Caco-2 (cell line): ENCODE measurements at regions not wholly inside any gene's neighbourhood (a gene's known extent, or its start where the extent isn't known, plus 50 kb on each side); places are given as distances from the start of the nearest gene placed in this dataset.

ENCODE experiments used
- BruUV-seq: library from RNA; stranded (reverse); fragments of 400-500 nt; replicated peaks from 2 replicates; lab custom pipeline; 2021; lab: Mats Ljungman, UMichigan
- CTCF ChIA-PET: fragments of 300-600 bp; sonication (Branson Sonifier 250); formaldehyde crosslinking; loops from one replicate; lab custom pipeline; 2022; ENCODE audit warnings: antibody characterized with exemption; lab: Charles Lee
- POLR2A ChIA-PET: fragments of 300-600 bp; sonication (Branson Sonifier 250); formaldehyde crosslinking; loops from one replicate; lab custom pipeline; 2022; ENCODE audit warnings: antibody characterized with exemption; lab: Charles Lee
- DNase-seq, 2 experiments: peaks; one replicate each; pipeline versions ENCODE4 v3.0.0 to v3.0.0-alpha.2; 2020 to 2022
- H3K27me3 ChIP-seq: replicated peaks from 2 replicates; pipeline ENCODE4 v1.6.0; 2011; ENCODE audit warnings: low read length; ENCODE audit not compliant: control insufficient read depth, insufficient read depth
- H3K36me3 ChIP-seq: 2 replicates; pipeline ENCODE4 v1.5.1; 2011; ENCODE audit warnings: low read length; ENCODE audit not compliant: control insufficient read depth, insufficient read depth
- H3K4me1 ChIP-seq: fragments of 250-450 bp; sonication (Bioruptor Pico); 2 replicates; pipeline ENCODE4 v1.5.1; 2020; ENCODE audit warnings: mild to moderate bottlenecking
- H3K4me3 ChIP-seq: 2 replicates; pipeline ENCODE4 v1.5.1; 2011; ENCODE audit warnings: low read depth, mild to moderate bottlenecking, control low read depth, low read length
- H3K9me3 ChIP-seq: fragments of 250-450 bp; sonication (Bioruptor Pico); 2 replicates; pipeline ENCODE4 v1.5.1; 2020; ENCODE audit warnings: mild to moderate bottlenecking, moderate library complexity
- H3K27ac Mint-ChIP-seq: one replicate; pipeline ENCODE4 v1.8.0; 2022; ENCODE audit warnings: mixed read lengths; ENCODE audit not compliant: unreplicated experiment
- H3K27me3 Mint-ChIP-seq: one replicate; pipeline ENCODE4 v1.8.0; 2022; ENCODE audit warnings: mixed read lengths; ENCODE audit not compliant: insufficient read depth, unreplicated experiment
- H3K36me3 Mint-ChIP-seq: one replicate; pipeline ENCODE4 v1.8.0; 2022; ENCODE audit warnings: mild to moderate bottlenecking, mixed read lengths; ENCODE audit not compliant: insufficient read depth, unreplicated experiment
- H3K4me1 Mint-ChIP-seq: one replicate; pipeline ENCODE4 v1.8.0; 2022; ENCODE audit warnings: low read depth, mixed read lengths; ENCODE audit not compliant: unreplicated experiment
- H3K4me3 Mint-ChIP-seq: one replicate; pipeline ENCODE4 v1.8.0; 2022; ENCODE audit warnings: mild to moderate bottlenecking, moderate library complexity, mixed read lengths; ENCODE audit not compliant: unreplicated experiment
- H3K9me3 Mint-ChIP-seq: one replicate; pipeline ENCODE4 v1.8.0; 2022; ENCODE audit warnings: mixed read lengths; ENCODE audit not compliant: unreplicated experiment
- intact Hi-C: fragments of 100-400 bp; cut with micrococcal nuclease; formaldehyde crosslinking; loops from one replicate; pipeline ENCODE4 v1.10.0; 2022; ENCODE audit not compliant: unreplicated experiment
- TF ChIP-seq, protein P1 (sequence below), 2 experiments: fragments of 200-600 bp in 1 of 2; IDR thresholded peaks; 1 replicate in 1 of 2; 2 replicates in 1 of 2; pipeline versions ENCODE4 v1.5.1 to v1.8.0; 2011 to 2022; ENCODE audit warnings: antibody characterized with exemption in 1 of 2, control low read depth in 1 of 2, inconsistent platforms in 1 of 2, low read depth in 1 of 2, low read length in 1 of 2, mild to moderate bottlenecking in 1 of 2, moderate library complexity in 1 of 2; ENCODE audit not compliant: insufficient read depth in 1 of 2, severe bottlenecking in 1 of 2, unreplicated experiment in 1 of 2

DNA sequence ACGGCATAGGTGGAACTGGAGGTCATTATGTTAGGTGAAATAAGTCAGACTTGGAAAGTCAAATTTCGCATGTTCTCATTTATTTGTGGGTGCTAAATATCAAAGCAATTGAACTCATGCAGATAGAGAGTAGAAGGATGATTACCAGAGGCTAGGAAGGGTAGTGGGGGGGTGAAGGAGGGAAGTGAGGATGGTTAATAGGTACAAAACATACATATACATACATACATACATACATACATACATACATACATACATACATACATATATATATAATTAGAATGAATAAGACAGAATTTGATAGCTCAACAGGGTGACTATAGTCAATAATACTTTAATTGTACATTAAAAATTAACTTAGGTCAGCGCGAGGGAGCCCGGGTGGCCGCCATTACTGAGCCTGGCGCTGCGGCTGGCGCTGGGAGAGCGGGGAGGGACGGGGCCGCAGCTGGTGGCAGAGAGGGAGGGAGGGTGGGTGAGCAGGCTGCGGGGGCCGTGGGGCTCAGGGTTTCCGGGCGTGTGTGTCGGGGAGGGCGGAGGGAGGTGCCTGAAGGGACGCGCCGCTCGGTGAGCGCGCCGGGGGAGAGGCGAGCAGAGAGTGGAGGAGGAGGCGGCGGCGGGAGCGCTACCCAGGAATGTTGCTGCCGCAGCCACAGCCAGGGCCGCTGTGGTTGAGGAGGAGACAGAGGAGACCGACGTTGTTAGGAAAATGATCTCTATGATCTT lies 85.8 kb upstream of the EGFR start:
- H3K36me3 Mint-ChIP-seq: no peaks in the 10 kb centered on the region
- no TSS peak for BruUV-seq

DNA sequence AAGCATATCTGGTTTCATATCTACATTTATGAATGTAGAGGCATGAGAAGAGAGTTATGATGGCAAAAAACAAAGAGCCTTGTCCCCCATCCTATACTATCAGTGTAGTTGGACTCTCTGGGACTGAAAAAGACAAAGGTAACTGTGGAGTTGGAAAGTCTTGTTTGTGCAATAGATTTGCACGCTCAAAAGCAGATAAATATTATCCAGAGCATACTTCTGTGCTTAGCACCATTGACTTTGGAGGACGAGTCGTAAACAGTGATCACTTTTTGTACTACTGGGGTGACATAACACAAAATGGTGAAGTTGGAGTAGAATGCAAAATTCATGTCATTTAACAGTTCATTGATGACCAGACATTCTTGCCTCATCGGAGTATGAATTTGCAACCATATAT lies 85.2 kb upstream of the EGFR start:
- Mint-ChIP-seq H3K4me1 (peaks cover 6% of the 10 kb centered on the region), H3K4me3 (peak overlapping the region; percentile 78), H3K36me3 (no peaks in the 10 kb centered on the region), H3K27me3 (no peaks in the 10 kb centered on the region), H3K9me3 (peaks cover 16% of the 10 kb centered on the region), H3K27ac (no peak overlapping the region)
- ChIA-PET CTCF (no interaction called here), POLR2A (no interaction called here)
- Histone ChIP-seq H3K9me3 (no peaks in the 10 kb centered on the region), H3K4me3 (peak overlapping the region; percentile 48), H3K4me1 (peaks cover 11% of the 10 kb centered on the region), H3K27me3 (no peaks in the 10 kb centered on the region), H3K36me3 (no peaks in the 10 kb centered on the region)
- TF ChIP-seq, protein P1, sequence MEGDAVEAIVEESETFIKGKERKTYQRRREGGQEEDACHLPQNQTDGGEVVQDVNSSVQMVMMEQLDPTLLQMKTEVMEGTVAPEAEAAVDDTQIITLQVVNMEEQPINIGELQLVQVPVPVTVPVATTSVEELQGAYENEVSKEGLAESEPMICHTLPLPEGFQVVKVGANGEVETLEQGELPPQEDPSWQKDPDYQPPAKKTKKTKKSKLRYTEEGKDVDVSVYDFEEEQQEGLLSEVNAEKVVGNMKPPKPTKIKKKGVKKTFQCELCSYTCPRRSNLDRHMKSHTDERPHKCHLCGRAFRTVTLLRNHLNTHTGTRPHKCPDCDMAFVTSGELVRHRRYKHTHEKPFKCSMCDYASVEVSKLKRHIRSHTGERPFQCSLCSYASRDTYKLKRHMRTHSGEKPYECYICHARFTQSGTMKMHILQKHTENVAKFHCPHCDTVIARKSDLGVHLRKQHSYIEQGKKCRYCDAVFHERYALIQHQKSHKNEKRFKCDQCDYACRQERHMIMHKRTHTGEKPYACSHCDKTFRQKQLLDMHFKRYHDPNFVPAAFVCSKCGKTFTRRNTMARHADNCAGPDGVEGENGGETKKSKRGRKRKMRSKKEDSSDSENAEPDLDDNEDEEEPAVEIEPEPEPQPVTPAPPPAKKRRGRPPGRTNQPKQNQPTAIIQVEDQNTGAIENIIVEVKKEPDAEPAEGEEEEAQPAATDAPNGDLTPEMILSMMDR (IDR thresholded peaks at IDR 0.05; ENCODE audit: insufficient read depth in 1 of 2, low read depth in 1 of 2, low read length in 1 of 2, severe bottlenecking in 1 of 2, unreplicated experiment in 1 of 2): no peak
- DNase-seq: no peak
- intact Hi-C loops: no loop called here
- BruUV-seq: no TSS peak

More for the DNA sequence above, 85.8 kb upstream of the EGFR start:
- H3K27me3 ChIP-seq: no peaks in the 10 kb centered on the region
- Mint-ChIP-seq H3K9me3 (peaks cover 16% of the 10 kb centered on the region), H3K4me1 (peaks cover 6% of the 10 kb centered on the region), H3K27me3 (no peaks in the 10 kb centered on the region), H3K4me3 (peak overlapping the region; percentile 78), H3K27ac (no peak overlapping the region)
- H3K36me3 ChIP-seq: no peaks in the 10 kb centered on the region
- POLR2A ChIA-PET: no interaction called here
- H3K9me3 ChIP-seq: no peaks in the 10 kb centered on the region
- peak; percentile 68 to 76 for DNase-seq
- peak overlapping the region; percentile 48 for H3K4me3 ChIP-seq
- intact Hi-C loops: no loop called here
- CTCF ChIA-PET: no interaction called here
- H3K4me1 ChIP-seq: peaks cover 11% of the 10 kb centered on the region
- TF ChIP-seq, protein P1 (IDR thresholded peaks at IDR 0.05; ENCODE audit: insufficient read depth in 1 of 2, low read depth in 1 of 2, low read length in 1 of 2, severe bottlenecking in 1 of 2, unreplicated experiment in 1 of 2): no peak

DNA sequence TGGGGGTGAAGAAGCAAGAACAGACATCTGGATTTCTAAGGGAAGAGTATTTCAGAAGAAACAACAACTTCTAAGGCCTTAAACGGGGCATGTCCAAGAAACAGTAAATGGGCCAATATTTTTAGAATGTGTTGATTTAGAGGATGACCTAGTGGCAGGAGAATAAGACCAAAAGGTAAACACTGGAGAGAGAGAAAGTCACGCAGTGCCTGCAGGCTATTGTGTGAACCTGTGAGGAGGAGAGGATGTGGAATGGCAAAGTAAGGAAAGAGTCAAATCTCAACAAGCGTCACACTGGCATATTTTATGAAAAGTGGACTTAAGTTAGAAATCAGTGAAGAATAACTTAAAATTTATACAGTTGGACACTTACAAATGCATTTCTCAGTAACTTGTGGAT lies 78.1 kb upstream of the EGFR start:
- H3K27me3 ChIP-seq: no peaks in the 10 kb centered on the region
- CTCF ChIA-PET: no interaction called here
- DNase-seq: no peak

More for the DNA sequence above, 78.1 kb upstream of the EGFR start:
- H3K27ac Mint-ChIP-seq: no peak overlapping the region
- H3K36me3 ChIP-seq: no peaks in the 10 kb centered on the region
- POLR2A ChIA-PET: no interaction called here
- H3K36me3 Mint-ChIP-seq: no peaks in the 10 kb centered on the region
- no peaks in the 10 kb centered on the region for H3K4me1 ChIP-seq
- no peaks in the 10 kb centered on the region for H3K9me3 ChIP-seq
- intact Hi-C loops: no loop called here
- no TSS peak for BruUV-seq
- peaks cover 12% of the 10 kb centered on the region for H3K9me3 Mint-ChIP-seq
- TF ChIP-seq, protein P1 (IDR thresholded peaks at IDR 0.05; ENCODE audit: insufficient read depth in 1 of 2, low read depth in 1 of 2, low read length in 1 of 2, severe bottlenecking in 1 of 2, unreplicated experiment in 1 of 2): no peak
- H3K4me3 Mint-ChIP-seq: no peak overlapping the region
- H3K4me3 ChIP-seq: no peak overlapping the region
- no peaks in the 10 kb centered on the region for H3K27me3 Mint-ChIP-seq
- peaks cover under 1% of the 10 kb centered on the region for H3K4me1 Mint-ChIP-seq
